ENCODE measurements at regions not wholly inside any gene's neighbourhood (a gene's known extent, or its start where the extent isn't known, plus 50 kb on each side); places are given as distances from the start of the nearest gene placed in this dataset.

DNA sequence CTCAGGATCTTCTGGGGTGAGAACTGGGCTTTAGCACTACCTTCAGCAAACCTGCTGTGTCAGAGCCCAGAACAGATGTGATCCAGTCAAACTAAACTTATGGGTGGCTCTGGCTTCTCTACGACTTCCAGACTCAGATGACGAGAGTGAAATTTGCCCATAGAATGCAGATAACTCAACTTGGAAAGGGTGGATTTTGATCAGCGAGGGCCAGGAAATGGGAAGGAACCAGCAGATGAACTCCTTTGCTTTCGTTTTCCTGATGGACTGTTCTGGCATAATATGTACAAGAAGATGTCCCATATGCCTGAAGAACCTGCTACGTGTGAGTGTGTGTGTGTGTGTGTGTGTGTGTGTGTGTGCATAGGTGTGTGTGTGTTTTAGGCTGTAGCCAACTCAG, 132.0 kb upstream of the MOCS2 start:
- Histone ChIP-seq H3K36me3 (no peaks in the 10 kb centered on the region), H3K4me3 (no peak overlapping the region), H3K4me1 (replicated peaks) (no peaks in the 10 kb centered on the region), H3K27me3 (replicated peaks; ENCODE audit: insufficient read depth) (no peaks in the 10 kb centered on the region), H3K9me3 (no peaks in the 10 kb centered on the region), H3K27ac (no peak overlapping the region)
- TF ChIP-seq, protein P1, sequence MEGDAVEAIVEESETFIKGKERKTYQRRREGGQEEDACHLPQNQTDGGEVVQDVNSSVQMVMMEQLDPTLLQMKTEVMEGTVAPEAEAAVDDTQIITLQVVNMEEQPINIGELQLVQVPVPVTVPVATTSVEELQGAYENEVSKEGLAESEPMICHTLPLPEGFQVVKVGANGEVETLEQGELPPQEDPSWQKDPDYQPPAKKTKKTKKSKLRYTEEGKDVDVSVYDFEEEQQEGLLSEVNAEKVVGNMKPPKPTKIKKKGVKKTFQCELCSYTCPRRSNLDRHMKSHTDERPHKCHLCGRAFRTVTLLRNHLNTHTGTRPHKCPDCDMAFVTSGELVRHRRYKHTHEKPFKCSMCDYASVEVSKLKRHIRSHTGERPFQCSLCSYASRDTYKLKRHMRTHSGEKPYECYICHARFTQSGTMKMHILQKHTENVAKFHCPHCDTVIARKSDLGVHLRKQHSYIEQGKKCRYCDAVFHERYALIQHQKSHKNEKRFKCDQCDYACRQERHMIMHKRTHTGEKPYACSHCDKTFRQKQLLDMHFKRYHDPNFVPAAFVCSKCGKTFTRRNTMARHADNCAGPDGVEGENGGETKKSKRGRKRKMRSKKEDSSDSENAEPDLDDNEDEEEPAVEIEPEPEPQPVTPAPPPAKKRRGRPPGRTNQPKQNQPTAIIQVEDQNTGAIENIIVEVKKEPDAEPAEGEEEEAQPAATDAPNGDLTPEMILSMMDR (IDR thresholded peaks at IDR 0.05), result no peak
- TF ChIP-seq POLR2A (IDR thresholded peaks at IDR 0.05) (no peak), POLR2AphosphoS5 (IDR thresholded peaks at IDR 0.05) (no peak)
- no peak for DNase-seq (ENCODE audit: low spot score)
- WGBS, result 85% methylated on average over 5 of the region's 5 CpGs
- intact Hi-C loops (cut with DNase I), result no loop called here

DNA sequence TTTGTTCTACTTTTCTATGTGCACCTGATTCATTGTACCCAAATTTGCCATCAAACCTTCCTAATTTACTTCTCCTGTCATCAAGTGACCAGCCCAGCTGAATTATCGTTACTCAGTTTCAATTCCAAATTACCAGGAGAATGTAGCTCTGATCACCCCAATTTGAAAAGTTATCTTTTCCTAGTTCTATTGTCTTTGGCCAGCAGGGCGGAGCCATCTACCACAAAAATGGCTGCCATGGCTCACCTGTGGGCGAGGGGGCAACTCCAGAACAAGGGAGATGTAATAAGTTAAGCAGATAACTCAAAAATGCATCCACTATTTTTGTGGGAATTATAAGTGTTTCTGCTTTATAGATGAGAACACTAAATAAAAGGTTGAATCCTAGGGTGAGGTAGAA, 133.8 kb upstream of the MOCS2 start:
- H3K9me3 ChIP-seq, result no peaks in the 10 kb centered on the region
- no peak for DNase-seq (ENCODE audit: low spot score)
- no peak overlapping the region for H3K4me3 ChIP-seq
- intact Hi-C loops (cut with DNase I), result no loop called here
- TF ChIP-seq, protein P1 (IDR thresholded peaks at IDR 0.05), result no peak
- TF ChIP-seq POLR2AphosphoS5 (IDR thresholded peaks at IDR 0.05) (no peak), POLR2A (IDR thresholded peaks at IDR 0.05) (no peak)
- H3K4me1 ChIP-seq (replicated peaks), result no peaks in the 10 kb centered on the region
- 95% methylated on average over 3 of the region's 3 CpGs for WGBS
- H3K27ac ChIP-seq, result no peak overlapping the region
- no peaks in the 10 kb centered on the region for H3K27me3 ChIP-seq (replicated peaks; ENCODE audit: insufficient read depth)
- no peaks in the 10 kb centered on the region for H3K36me3 ChIP-seq

DNA sequence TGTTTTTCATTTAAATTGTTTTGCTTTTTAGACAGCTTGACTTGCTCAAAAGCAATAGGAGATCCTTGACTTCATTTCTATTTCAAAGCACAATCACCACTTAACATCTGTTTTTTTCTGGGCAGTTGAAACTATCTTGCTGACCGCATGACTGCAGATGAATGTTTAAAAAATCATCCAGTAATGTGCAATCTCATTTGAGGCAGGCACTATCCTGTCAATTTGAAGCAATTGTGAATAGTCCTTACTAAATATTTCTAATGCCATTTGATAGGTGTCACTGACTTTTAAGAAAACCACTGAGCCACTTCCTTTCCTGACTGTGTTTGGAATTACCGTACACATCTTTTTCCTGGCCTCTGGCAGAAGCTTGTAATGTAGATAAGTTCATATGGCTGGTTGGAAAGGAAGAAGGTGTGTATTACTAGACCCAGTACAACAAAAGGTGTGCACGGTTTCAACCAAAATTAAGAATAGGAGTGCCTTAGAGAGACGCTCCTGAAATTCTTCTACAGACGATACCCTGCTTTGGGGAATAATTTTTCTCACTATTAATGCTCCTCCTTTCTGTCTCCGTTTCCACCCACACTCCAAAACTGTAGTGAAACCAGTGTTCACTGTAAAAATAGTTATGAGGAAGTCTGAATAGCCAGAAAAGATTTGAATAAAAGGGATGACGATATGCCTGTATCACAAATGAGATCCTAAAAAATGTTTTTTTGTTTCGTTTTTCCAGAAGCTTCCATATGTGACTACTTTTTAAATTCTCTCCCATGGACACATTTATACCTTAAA, 136.7 kb upstream of the MOCS2 start:
- intact Hi-C loops (cut with DNase I), result no loop called here
- H3K4me3 ChIP-seq, result no peak overlapping the region
- no peak for DNase-seq (ENCODE audit: low spot score)
- WGBS, result 72% methylated on average over 8 of the region's 8 CpGs
- H3K36me3 ChIP-seq, result no peaks in the 10 kb centered on the region
- H3K27ac ChIP-seq, result no peak overlapping the region
- H3K9me3 ChIP-seq, result no peaks in the 10 kb centered on the region
- no peaks in the 10 kb centered on the region for H3K4me1 ChIP-seq (replicated peaks)
- TF ChIP-seq, protein P1 (IDR thresholded peaks at IDR 0.05), result no peak
- TF ChIP-seq POLR2A (IDR thresholded peaks at IDR 0.05) (no peak), POLR2AphosphoS5 (IDR thresholded peaks at IDR 0.05) (no peak)
- no peaks in the 10 kb centered on the region for H3K27me3 ChIP-seq (replicated peaks; ENCODE audit: insufficient read depth)

DNA sequence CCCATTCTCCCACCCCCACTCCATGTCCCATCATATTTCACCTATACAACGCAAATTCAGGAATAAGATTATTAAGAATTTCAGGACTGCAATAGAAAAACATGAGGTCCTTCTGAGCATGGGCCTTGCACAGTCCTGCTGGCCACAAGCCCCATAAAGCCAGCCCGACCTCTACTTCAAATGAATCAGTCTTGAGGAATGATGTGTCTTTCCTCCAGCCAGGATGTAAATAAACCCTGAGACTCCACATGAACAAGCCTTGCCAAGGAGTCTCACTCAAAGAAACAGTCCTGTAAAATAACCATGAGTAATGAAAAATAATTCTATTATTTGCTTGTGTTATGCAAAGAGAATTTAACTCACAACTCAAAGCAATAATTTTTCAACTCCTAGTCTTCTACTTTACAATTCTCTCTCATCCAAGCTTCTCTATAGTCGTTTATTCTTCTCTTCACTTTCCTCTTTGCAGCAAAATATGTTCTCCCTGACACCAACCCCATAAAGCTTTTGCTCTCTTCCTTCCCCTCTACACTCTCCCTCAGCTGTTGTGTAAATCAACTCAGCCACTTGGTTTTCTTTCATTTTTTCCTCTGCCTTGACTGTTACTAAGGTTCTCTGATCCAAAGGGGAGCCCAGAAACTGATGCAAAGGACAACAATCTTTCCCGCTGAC, 140.1 kb upstream of the MOCS2 start:
- DNase-seq (ENCODE audit: low spot score), result no peak
- Histone ChIP-seq H3K36me3 (no peaks in the 10 kb centered on the region), H3K4me1 (replicated peaks) (no peaks in the 10 kb centered on the region), H3K4me3 (no peak overlapping the region), H3K27ac (no peak overlapping the region), H3K27me3 (replicated peaks; ENCODE audit: insufficient read depth) (no peaks in the 10 kb centered on the region), H3K9me3 (no peaks in the 10 kb centered on the region)
- TF ChIP-seq POLR2A (IDR thresholded peaks at IDR 0.05), result no peak
- TF ChIP-seq POLR2AphosphoS5 (IDR thresholded peaks at IDR 0.05), result no peak
- TF ChIP-seq, protein P1 (IDR thresholded peaks at IDR 0.05), result no peak
- 57% methylated on average over 4 of the region's 4 CpGs for WGBS
- intact Hi-C loops (cut with DNase I), result loop anchor here (10.0 kb wide), 1 partner anchor 175 kb away; no protein-coding TSS in a partner anchor

Measured in prostate gland (tissue), 2 donors.